Testis (tissue), 2 donors: ENCODE measurements at regions not wholly inside any gene's neighbourhood (a gene's known extent, or its start where the extent isn't known, plus 50 kb on each side); places are given as distances from the start of the nearest gene placed in this dataset.

Experiments
- DNase-seq: peaks from one replicate; pipeline ENCODE4 v3.0.0-alpha.2; 2019
- H3K27ac ChIP-seq, 2 donors: fragments of 200-600 bp; sonication (generic); one replicate each; pipeline ENCODE4 v1.5.1; 2019
- H3K27me3 ChIP-seq: fragments of 200-600 bp; sonication (generic); one replicate; pipeline ENCODE4 v1.5.1; 2019
- H3K36me3 ChIP-seq: fragments of 200-600 bp; sonication (generic); one replicate; pipeline ENCODE4 v1.5.1; 2017; ENCODE audit warnings: low read depth; ENCODE audit errors: missing control alignments
- H3K4me1 ChIP-seq: fragments of 200-600 bp; sonication (generic); one replicate; pipeline ENCODE4 v1.5.1; 2019
- H3K4me3 ChIP-seq, 2 donors: fragments of 200-600 bp; sonication (generic); one replicate each; pipeline ENCODE4 v1.5.1; 2017 to 2019
- H3K9me3 ChIP-seq: fragments of 200-600 bp; sonication (generic); one replicate; pipeline ENCODE4 v1.5.1; 2017
- CTCF ChIP-seq, 3 experiments: fragments of 450-650 bp in 2 of 3; fragments of 200-600 bp in 1 of 3; sonication (generic) in 1 of 3; IDR thresholded peaks; one replicate each; pipeline ENCODE4 v1.5.1; 2016 to 2019; ENCODE audit warnings: antibody characterized with exemption in 3 of 3, mild to moderate bottlenecking in 2 of 3, moderate library complexity in 1 of 3
- POLR2A ChIP-seq: fragments of 450-650 bp; IDR thresholded peaks from one replicate; pipeline ENCODE4 v1.6.1; 2017; ENCODE audit warnings: antibody characterized with exemption, mild to moderate bottlenecking, moderate library complexity
- WGBS, 2 donors: methylation state at CpG; one replicate each; pipeline ENCODE4 v1.1.5; 2018; 5-methylcytosine and 5-hydroxymethylcytosine counted together
- intact Hi-C: fragments of 100-400 bp; cut with DNase I; formaldehyde crosslinking; loops from one replicate; pipeline ENCODE4 v1.15.1; 2023; ENCODE audit warnings: low total_unique reads

- Histone ChIP-seq H3K36me3 (no peaks in the 10 kb centered on the region), H3K27ac (no peak overlapping the region), H3K9me3 (no peaks in the 10 kb centered on the region), H3K4me3 (no peak overlapping the region), H3K27me3 (no peaks in the 10 kb centered on the region), H3K4me1 (no peaks in the 10 kb centered on the region)
- no peak for TF ChIP-seq POLR2A
- TF ChIP-seq CTCF (IDR thresholded peaks at IDR 0.05): no peak
- intact Hi-C loops: no loop called here
- 35 to 74% methylated on average over 8 to 9 of the region's 9 CpGs for WGBS, 2 donors
- DNase-seq: no peak
These were observed 381.2 kb upstream of the SLITRK1 start for GRCh38 chr13:84263354-84264069.

- H3K9me3 ChIP-seq: no peaks in the 10 kb centered on the region
- 90 to 95% methylated on average over 3 of the region's 3 CpGs for WGBS, 2 donors
These were observed 373.0 kb upstream of the SLITRK1 start for GRCh38 chr13:84255226-84255797.

GRCh38 chr13:84249463-84249862 is 367.2 kb upstream of the SLITRK1 start:
- Histone ChIP-seq H3K36me3 (no peaks in the 10 kb centered on the region), H3K9me3 (no peaks in the 10 kb centered on the region), H3K27ac (no peak overlapping the region), H3K4me1 (no peaks in the 10 kb centered on the region), H3K27me3 (no peaks in the 10 kb centered on the region), H3K4me3 (no peak overlapping the region)
- WGBS, 2 donors: 89 to 93% methylated on average over 3 of the region's 3 CpGs
- intact Hi-C loops: no loop called here
- no peak for DNase-seq
- no peak for TF ChIP-seq CTCF (IDR thresholded peaks at IDR 0.05)
- TF ChIP-seq POLR2A: no peak

More at GRCh38 chr13:84255226-84255797, 373.0 kb upstream of the SLITRK1 start:
- H3K36me3 ChIP-seq: no peaks in the 10 kb centered on the region
- DNase-seq: no peak
- no peak overlapping the region for H3K27ac ChIP-seq
- no peaks in the 10 kb centered on the region for H3K27me3 ChIP-seq
- TF ChIP-seq CTCF (IDR thresholded peaks at IDR 0.05): no peak
- TF ChIP-seq POLR2A: no peak
- H3K4me3 ChIP-seq: no peak overlapping the region
- intact Hi-C loops: no loop called here
- no peaks in the 10 kb centered on the region for H3K4me1 ChIP-seq

- H3K27ac ChIP-seq: no peak overlapping the region
- intact Hi-C loops: no loop called here
- WGBS, 2 donors: 83 to 91% methylated on average over 1 of the region's 1 CpG
- no peak overlapping the region for H3K4me3 ChIP-seq
- no peaks in the 10 kb centered on the region for H3K27me3 ChIP-seq
- H3K9me3 ChIP-seq: no peaks in the 10 kb centered on the region
- no peak for DNase-seq
- H3K36me3 ChIP-seq: no peaks in the 10 kb centered on the region
- H3K4me1 ChIP-seq: no peaks in the 10 kb centered on the region
- TF ChIP-seq POLR2A (no peak), CTCF (IDR thresholded peaks at IDR 0.05) (no peak)
These were observed 361.1 kb upstream of the SLITRK1 start for GRCh38 chr13:84243340-84243739.

GRCh38 chr13:84239032-84239431 is 356.8 kb upstream of the SLITRK1 start:
- WGBS, 2 donors: 69 to 70% methylated on average over 1 of the region's 1 CpG
- no peak for TF ChIP-seq POLR2A
- TF ChIP-seq CTCF (IDR thresholded peaks at IDR 0.05): no peak
- intact Hi-C loops: no loop called here

More at GRCh38 chr13:84239032-84239431, 356.8 kb upstream of the SLITRK1 start:
- no peaks in the 10 kb centered on the region for H3K27me3 ChIP-seq
- H3K4me1 ChIP-seq: no peaks in the 10 kb centered on the region
- H3K9me3 ChIP-seq: no peaks in the 10 kb centered on the region
- H3K36me3 ChIP-seq: no peaks in the 10 kb centered on the region
- no peak for DNase-seq
- no peak overlapping the region for H3K4me3 ChIP-seq
- no peak overlapping the region for H3K27ac ChIP-seq
